T-helper 2 cell treated with Interferon-gamma antibody and Interleukin-4, amounts not matched to agents 100 ng/mL and 5 ng/mL, for 36 hours (primary cell): ENCODE measurements at regions not wholly inside any gene's neighbourhood (a gene's known extent, or its start where the extent isn't known, plus 50 kb on each side); places are given as distances from the start of the nearest gene placed in this dataset.

Experiments used
- intact Hi-C: fragments of 100-400 bp; cut with micrococcal nuclease; formaldehyde crosslinking; loops from one replicate; pipeline ENCODE4 v1.15.1; 2023

GRCh38 chr14:34350903-34351302, 111.1 kb downstream of the SPTSSA start:
- intact Hi-C loops = no loop called here

GRCh38 chr14:34348592-34348991, 113.4 kb downstream of the SPTSSA start:
- intact Hi-C loops = no loop called here

GRCh38 chr14:34347683-34348082, 114.4 kb downstream of the SPTSSA start:
- intact Hi-C loops = no loop called here

GRCh38 chr14:34345718-34346465, 116.1 kb downstream of the SPTSSA start:
- intact Hi-C loops = no loop called here

- intact Hi-C loops = no loop called here
These were observed 117.7 kb downstream of the SPTSSA start for GRCh38 chr14:34344318-34344717.

GRCh38 chr14:34340025-34340625, 121.9 kb downstream of the SPTSSA start:
- intact Hi-C loops = no loop called here

- intact Hi-C loops = no loop called here
These were observed 124.0 kb downstream of the SPTSSA start for GRCh38 chr14:34338056-34338455.

GRCh38 chr14:34336501-34336900, 125.5 kb downstream of the SPTSSA start:
- intact Hi-C loops = no loop called here

GRCh38 chr14:34335968-34336367, 126.1 kb downstream of the SPTSSA start:
- intact Hi-C loops = no loop called here

GRCh38 chr14:34334329-34334728, 127.7 kb downstream of the SPTSSA start:
- intact Hi-C loops = loop anchor here (5.0 kb wide), 1 partner anchor 1088 kb away; no protein-coding TSS in a partner anchor

- intact Hi-C loops = loop anchor here (1.0 to 5.0 kb wide), 2 partner anchors 166 to 1090 kb away; no protein-coding TSS in a partner anchor
These were observed 130.1 kb downstream of the SPTSSA start for GRCh38 chr14:34331728-34332623.

- intact Hi-C loops = loop anchor here (1.0 to 5.0 kb wide), 2 partner anchors 167 to 1091 kb away; no protein-coding TSS in a partner anchor
These were observed 131.2 kb downstream of the SPTSSA start for GRCh38 chr14:34330846-34331245.

GRCh38 chr14:34329301-34329700, 132.7 kb downstream of the SPTSSA start:
- intact Hi-C loops = no loop called here

GRCh38 chr14:34328178-34328577, 133.9 kb downstream of the SPTSSA start:
- intact Hi-C loops = no loop called here

GRCh38 chr14:34325493-34325892, 136.5 kb downstream of the SPTSSA start:
- intact Hi-C loops = no loop called here

- intact Hi-C loops = loop anchor here (1.0 to 5.0 kb wide), 2 partner anchors 485 to 532 kb away; no protein-coding TSS in a partner anchor
These were observed 137.7 kb downstream of the SPTSSA start for GRCh38 chr14:34324363-34324795.

- intact Hi-C loops = loop anchor here (1.0 to 5.0 kb wide), 2 partner anchors 531 to 1747 kb away; no protein-coding TSS in a partner anchor
These were observed 139.1 kb downstream of the SPTSSA start for GRCh38 chr14:34322940-34323418.

GRCh38 chr14:34319140-34319539, 142.9 kb downstream of the SPTSSA start:
- intact Hi-C loops = no loop called here

- intact Hi-C loops = no loop called here
These were observed 144.0 kb downstream of the SPTSSA start for GRCh38 chr14:34318014-34318413.

- intact Hi-C loops = no loop called here
These were observed 151.3 kb downstream of the SPTSSA start for GRCh38 chr14:34310724-34311123.

GRCh38 chr14:34303811-34304210, 158.2 kb downstream of the SPTSSA start:
- intact Hi-C loops = loop anchor here (5.0 kb wide), 1 partner anchor 1592 kb away; no protein-coding TSS in a partner anchor
